ENCODE measurements at regions not wholly inside any gene's neighbourhood (a gene's known extent, or its start where the extent isn't known, plus 50 kb on each side); places are given as distances from the start of the nearest gene placed in this dataset.

DNA sequence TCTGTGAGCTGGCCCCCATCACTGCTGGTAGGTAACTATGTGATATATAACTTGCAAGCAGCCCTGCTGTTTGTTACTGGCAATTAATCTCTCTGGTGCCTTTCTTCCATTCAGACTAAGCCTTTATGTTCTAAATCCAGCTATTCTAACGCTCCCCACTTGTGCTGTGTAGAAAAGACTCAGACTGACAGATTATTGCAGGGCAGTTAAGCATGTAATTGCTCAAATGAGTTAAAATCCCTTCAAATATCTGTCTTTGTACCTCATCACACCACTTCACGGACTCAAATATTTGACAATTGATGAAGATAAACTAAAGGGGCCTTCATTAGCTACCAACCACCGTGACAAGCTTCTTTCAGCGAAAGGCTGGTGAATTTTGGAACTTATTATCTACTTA is 416.2 kb downstream of the NR2F2 start:
- no peak overlapping the region for H3K27ac ChIP-seq (ENCODE audit: poor library complexity, severe bottlenecking)
- ATAC-seq (ENCODE audit: low read depth) (no peak), DNase-seq (ENCODE audit: low spot score) (no peak)
- peaks cover 23% of the 10 kb centered on the region for H3K27me3 ChIP-seq (ENCODE audit: insufficient read depth, poor library complexity, severe bottlenecking)
- no peak overlapping the region for H3K4me3 ChIP-seq (ENCODE audit: severe bottlenecking)
- no peaks in the 10 kb centered on the region for H3K9me3 ChIP-seq (ENCODE audit: severe bottlenecking)
- TF ChIP-seq, protein P1, sequence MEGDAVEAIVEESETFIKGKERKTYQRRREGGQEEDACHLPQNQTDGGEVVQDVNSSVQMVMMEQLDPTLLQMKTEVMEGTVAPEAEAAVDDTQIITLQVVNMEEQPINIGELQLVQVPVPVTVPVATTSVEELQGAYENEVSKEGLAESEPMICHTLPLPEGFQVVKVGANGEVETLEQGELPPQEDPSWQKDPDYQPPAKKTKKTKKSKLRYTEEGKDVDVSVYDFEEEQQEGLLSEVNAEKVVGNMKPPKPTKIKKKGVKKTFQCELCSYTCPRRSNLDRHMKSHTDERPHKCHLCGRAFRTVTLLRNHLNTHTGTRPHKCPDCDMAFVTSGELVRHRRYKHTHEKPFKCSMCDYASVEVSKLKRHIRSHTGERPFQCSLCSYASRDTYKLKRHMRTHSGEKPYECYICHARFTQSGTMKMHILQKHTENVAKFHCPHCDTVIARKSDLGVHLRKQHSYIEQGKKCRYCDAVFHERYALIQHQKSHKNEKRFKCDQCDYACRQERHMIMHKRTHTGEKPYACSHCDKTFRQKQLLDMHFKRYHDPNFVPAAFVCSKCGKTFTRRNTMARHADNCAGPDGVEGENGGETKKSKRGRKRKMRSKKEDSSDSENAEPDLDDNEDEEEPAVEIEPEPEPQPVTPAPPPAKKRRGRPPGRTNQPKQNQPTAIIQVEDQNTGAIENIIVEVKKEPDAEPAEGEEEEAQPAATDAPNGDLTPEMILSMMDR (IDR thresholded peaks at IDR 0.05; ENCODE audit: poor library complexity, severe bottlenecking) = no peak
- no peaks in the 10 kb centered on the region for H3K36me3 ChIP-seq (ENCODE audit: low read depth)
- no peaks in the 10 kb centered on the region for H3K4me1 ChIP-seq (ENCODE audit: insufficient read depth, poor library complexity, severe bottlenecking)

- H3K36me3 ChIP-seq (ENCODE audit: low read depth) = no peaks in the 10 kb centered on the region
- H3K9me3 ChIP-seq (ENCODE audit: severe bottlenecking) = no peaks in the 10 kb centered on the region
- ATAC-seq (ENCODE audit: low read depth) = no peak
- no peak overlapping the region for H3K4me3 ChIP-seq (ENCODE audit: severe bottlenecking)
- H3K27ac ChIP-seq (ENCODE audit: poor library complexity, severe bottlenecking) = no peak overlapping the region
- no peaks in the 10 kb centered on the region for H3K4me1 ChIP-seq (ENCODE audit: insufficient read depth, poor library complexity, severe bottlenecking)
- H3K27me3 ChIP-seq (ENCODE audit: insufficient read depth, poor library complexity, severe bottlenecking) = peaks cover 23% of the 10 kb centered on the region
- no peak for DNase-seq (ENCODE audit: low spot score)
- TF ChIP-seq, protein P1 (IDR thresholded peaks at IDR 0.05; ENCODE audit: poor library complexity, severe bottlenecking) = no peak
Measured at GRCh38 chr15:96747291-96747690, 416.8 kb downstream of the NR2F2 start.

DNA sequence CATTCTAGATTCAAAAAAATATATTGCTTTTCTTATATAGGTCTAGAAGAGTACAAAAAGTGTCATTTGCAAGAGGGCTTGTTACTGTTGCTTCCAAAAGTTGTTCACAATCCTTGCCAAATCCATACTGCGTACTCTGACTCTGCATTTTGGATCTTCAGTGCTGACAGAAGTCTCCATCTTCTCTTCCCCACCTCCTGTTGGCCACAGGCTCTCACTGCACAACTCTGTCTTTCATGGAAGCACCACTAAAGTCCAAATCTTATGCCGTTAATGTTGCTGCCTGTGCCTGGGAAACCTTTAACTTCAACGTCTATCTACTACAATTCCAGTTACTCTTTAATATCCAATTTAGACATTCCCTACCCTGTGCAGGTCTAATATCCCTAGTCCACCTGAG is 419.9 kb downstream of the NR2F2 start:
- ATAC-seq (ENCODE audit: low read depth) (no peak), DNase-seq (ENCODE audit: low spot score) (no peak)
- peaks cover 33% of the 10 kb centered on the region for H3K27me3 ChIP-seq (ENCODE audit: insufficient read depth, poor library complexity, severe bottlenecking)
- no peak overlapping the region for H3K4me3 ChIP-seq (ENCODE audit: severe bottlenecking)
- H3K9me3 ChIP-seq (ENCODE audit: severe bottlenecking) = no peaks in the 10 kb centered on the region
- H3K36me3 ChIP-seq (ENCODE audit: low read depth) = no peaks in the 10 kb centered on the region
- no peaks in the 10 kb centered on the region for H3K4me1 ChIP-seq (ENCODE audit: insufficient read depth, poor library complexity, severe bottlenecking)
- TF ChIP-seq, protein P1 (IDR thresholded peaks at IDR 0.05; ENCODE audit: poor library complexity, severe bottlenecking) = no peak
- H3K27ac ChIP-seq (ENCODE audit: poor library complexity, severe bottlenecking) = no peak overlapping the region

- DNase-seq (ENCODE audit: low spot score) (no peak), ATAC-seq (ENCODE audit: low read depth) (no peak)
- H3K27me3 ChIP-seq (ENCODE audit: insufficient read depth, poor library complexity, severe bottlenecking) = peaks cover 22% of the 10 kb centered on the region
- TF ChIP-seq, protein P1 (IDR thresholded peaks at IDR 0.05; ENCODE audit: poor library complexity, severe bottlenecking) = no peak
- no peaks in the 10 kb centered on the region for H3K36me3 ChIP-seq (ENCODE audit: low read depth)
- H3K4me1 ChIP-seq (ENCODE audit: insufficient read depth, poor library complexity, severe bottlenecking) = no peaks in the 10 kb centered on the region
- no peak overlapping the region for H3K27ac ChIP-seq (ENCODE audit: poor library complexity, severe bottlenecking)
- H3K4me3 ChIP-seq (ENCODE audit: severe bottlenecking) = no peak overlapping the region
- H3K9me3 ChIP-seq (ENCODE audit: severe bottlenecking) = no peaks in the 10 kb centered on the region
Measured at GRCh38 chr15:96756146-96756545, 425.6 kb downstream of the NR2F2 start.

GRCh38 chr15:96756656-96757055 is 426.2 kb downstream of the NR2F2 start:
- DNase-seq (ENCODE audit: low spot score) = no peak
- Histone ChIP-seq H3K27me3 (ENCODE audit: insufficient read depth, poor library complexity, severe bottlenecking) (peaks cover 22% of the 10 kb centered on the region), H3K27ac (ENCODE audit: poor library complexity, severe bottlenecking) (no peak overlapping the region), H3K36me3 (ENCODE audit: low read depth) (no peaks in the 10 kb centered on the region), H3K4me3 (ENCODE audit: severe bottlenecking) (no peak overlapping the region), H3K9me3 (ENCODE audit: severe bottlenecking) (no peaks in the 10 kb centered on the region), H3K4me1 (ENCODE audit: insufficient read depth, poor library complexity, severe bottlenecking) (no peaks in the 10 kb centered on the region)
- TF ChIP-seq, protein P1 (IDR thresholded peaks at IDR 0.05; ENCODE audit: poor library complexity, severe bottlenecking) = no peak
- ATAC-seq (ENCODE audit: low read depth) = no peak
